Fibroblast of skin of right biceps (primary cell): ENCODE measurements at regions not wholly inside any gene's neighbourhood (a gene's known extent, or its start where the extent isn't known, plus 50 kb on each side); places are given as distances from the start of the nearest gene placed in this dataset.

Source experiments
- DNase-seq: peaks from one replicate; pipeline ENCODE4 v3.0.0-alpha.2; 2013

DNA sequence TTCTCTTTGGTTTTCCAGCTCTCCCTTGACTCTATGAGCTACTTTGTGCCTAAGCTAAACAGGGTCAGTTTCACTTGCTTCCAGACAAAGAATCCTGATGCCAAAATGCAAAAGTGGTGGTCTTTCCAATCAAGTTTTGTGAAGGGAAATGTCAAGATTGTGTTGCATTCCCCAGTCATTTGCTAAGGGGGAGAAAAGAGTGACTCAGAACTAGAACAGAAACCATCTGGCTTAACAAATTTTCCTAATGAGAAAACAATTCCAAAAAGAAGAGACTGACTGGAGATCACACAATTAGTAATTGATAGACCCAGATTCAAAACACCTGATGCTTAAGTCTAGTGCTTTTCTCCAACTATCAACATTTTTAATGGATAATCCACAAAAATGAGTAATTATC is 235.1 kb upstream of the DIO2 start:
- peak; percentile 32 for DNase-seq

DNA sequence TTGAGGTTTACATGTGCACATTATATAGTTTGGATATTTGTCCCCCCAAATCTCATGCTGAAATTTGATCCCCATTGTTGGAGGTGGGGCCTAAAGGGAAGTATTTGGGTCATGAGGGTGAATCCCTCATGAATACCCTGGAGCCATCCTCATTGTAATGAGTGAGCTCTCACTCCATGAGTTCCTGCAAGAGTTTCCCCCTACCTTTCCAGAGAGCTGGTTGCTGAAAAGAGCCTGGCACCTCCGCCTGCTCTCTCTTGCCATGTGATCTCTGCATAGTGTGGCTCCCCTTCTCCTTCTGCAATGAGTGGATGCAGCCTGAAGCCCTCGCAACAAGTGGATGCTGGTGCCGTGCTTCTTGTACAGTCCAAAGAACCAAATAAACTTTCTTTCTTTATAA is 234.3 kb upstream of the DIO2 start:
- DNase-seq, result no peak

DNA sequence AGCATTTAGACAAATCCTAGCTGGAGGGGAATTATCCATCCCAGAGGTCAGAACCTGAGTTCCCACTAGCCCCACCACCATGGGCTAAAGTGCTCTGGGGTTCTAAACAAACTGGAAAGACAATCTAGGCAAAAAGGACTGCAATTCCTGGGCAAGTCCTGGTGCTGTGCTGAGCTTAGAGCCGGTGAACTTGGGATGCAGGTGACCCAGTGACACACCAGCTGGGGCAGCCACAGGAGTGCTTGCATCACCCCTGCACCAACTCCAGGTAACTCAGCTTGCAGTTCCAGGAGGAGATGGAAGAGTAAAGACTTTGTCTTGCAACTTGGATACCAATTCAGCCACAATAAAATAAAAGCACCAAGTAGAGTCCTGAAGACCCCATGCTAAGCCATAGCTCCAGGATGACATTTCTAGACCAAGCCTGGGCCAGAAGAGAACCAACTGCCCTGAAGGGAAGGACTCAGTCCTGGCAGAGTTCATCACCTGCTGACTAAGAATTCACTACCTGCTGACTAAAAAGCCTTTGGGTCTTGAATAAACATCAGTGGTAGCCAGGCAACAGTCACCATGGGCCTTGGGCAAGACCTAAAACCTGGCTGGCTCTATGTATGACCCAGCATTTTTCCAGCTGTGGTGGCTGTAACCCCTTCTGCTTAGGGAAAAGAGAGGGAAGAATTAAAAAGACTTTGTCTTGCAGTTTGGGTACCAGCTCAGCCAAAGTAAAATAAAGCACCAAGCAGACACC is 223.4 kb upstream of the DIO2 start:
- DNase-seq, result no peak

DNA sequence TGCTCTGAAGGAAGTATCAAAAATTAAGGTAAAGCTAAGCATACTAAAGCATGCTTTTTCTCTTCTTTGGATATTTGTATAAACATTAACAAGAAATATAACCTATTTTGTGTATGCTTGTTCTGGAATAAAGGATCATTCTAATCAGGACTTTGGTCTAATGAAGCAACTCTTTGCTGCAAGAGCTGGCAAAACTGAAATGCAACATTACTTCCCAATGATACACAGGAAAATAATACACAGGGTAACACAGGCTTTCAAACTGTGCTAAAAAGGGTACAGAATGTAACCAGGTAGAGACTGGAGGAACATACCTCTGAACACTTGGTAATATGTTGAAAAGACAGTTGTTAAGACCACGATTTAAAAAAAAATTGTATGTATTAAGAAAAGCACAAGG is 222.5 kb upstream of the DIO2 start:
- DNase-seq, result no peak

DNA sequence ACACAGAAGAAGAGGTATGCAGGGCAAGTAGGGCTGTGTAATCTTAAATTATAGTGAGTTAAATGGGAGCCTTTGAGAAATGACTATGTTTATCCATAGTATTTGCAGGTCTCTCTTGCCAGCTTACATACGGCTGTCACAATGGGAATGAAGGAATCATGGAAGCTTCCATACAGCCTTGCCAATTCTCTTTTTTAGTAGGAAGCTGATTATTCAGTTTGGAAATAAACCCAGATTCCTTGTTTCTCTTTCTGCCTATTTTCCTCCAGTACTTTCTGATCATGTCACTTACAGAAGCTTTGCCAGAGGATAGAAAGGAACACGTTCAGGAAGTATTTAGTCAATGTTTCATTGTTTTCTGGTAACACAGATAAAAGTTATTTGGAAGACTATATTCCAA is 217.4 kb upstream of the DIO2 start:
- DNase-seq, result no peak

GRCh38 chr14:80428171-80428570 is 216.9 kb upstream of the DIO2 start:
- peak; percentile 60 for DNase-seq

GRCh38 chr14:80427101-80427500 is 215.8 kb upstream of the DIO2 start:
- DNase-seq, result peak; percentile 55

DNA sequence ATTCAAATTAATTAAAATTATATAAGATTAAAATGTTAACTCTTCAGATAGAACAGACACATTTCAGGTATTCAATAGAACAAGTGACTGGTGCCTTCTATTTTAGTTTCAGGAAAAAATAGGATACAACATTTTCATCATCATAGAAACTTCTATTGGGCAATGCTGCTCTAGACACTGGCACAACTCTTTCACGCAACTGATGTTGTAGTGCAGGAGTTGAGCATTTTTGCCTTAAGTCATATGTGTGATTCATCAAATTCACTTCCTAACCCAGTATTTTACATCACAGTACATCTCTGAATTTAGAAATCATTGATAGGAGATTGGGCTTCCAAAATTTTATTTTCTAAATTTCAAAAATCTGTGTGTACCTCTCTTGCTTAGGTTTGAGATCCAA is 215.4 kb upstream of the DIO2 start:
- peak; percentile 28 for DNase-seq

DNA sequence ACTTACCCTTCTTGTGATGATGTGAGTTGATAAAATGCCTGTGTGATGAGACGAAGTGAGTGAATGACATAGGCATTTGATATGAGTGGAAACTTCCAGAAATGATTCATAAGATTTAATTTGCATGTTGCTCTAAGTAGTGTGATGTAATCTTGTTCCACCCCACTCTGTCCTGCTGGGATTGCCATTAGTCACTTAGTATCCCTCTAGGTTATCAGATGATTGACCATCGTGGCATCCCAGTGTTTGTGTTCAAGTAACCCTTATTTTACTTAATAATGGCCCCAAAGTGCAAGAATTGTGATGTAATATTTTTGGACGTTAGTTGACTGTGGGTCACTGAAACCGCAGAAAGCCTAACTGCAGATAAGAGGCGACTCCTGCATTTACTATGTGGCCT is 214.4 kb upstream of the DIO2 start:
- peak; percentile 95 for DNase-seq

DNA sequence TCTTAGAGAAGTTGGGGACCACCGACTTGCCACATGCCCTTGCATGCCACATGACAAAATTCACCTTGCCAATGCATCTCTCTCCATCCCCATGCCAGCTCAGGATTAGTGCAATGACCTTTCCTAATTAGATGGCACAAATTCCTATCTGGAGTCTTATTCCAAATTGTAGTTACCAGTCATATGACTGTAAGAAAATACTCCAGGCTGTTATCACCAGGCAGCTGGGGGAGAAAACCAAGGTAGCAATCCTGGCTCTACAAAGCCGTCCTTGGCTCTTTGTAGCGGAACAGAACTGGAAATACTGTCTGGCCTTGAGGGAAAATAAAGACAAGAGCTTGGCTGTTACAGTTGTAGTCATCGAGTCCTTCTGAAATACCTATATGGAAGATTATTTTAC is 208.5 kb upstream of the DIO2 start:
- no peak for DNase-seq

- DNase-seq, result no peak
These were observed 208.0 kb upstream of the DIO2 start for GRCh38 chr14:80419345-80419744.

DNA sequence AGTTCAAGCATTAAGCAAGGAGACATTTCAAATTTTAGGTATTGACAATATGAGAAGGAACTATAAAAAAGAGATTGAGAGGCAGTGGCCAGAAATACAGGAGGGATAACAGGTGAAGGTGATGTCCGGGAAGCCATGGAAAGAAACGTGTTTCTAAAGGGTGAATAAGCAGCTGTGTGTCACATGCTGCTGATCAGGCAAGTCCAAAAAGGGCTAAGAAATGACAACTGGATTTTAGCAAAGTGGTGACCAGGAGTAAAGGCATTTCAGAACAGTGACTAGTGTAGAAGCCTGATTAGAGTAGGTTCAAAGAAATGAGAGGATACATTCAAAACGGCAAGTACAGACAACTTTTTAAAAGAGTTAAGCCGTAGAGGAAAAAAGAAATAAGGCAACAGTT is 204.3 kb upstream of the DIO2 start:
- DNase-seq, result no peak

GRCh38 chr14:80414080-80414479 is 202.8 kb upstream of the DIO2 start:
- DNase-seq, result no peak

DNA sequence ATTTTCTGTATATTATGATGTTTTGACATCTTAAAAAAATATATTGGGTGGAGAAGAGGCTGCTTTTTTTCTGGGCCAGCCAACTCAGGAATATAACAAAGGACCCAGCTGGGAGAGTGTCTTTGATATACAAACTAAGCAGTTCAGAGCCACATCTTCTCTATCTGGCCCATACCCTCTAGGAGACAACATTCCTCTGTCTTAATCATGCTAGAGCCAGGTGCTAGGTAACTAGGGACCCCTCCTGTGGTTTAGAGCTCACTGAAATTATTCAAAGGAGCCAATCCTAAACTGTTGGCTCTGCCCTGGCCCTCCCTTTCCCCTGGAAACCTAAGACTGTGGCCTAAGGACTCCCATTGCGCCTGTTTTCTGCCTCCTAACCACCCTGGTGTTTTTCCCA is 193.1 kb upstream of the DIO2 start:
- DNase-seq, result no peak

- DNase-seq, result no peak
These were observed 191.7 kb upstream of the DIO2 start for GRCh38 chr14:80403036-80403435.

GRCh38 chr14:80395031-80395430 is 183.7 kb upstream of the DIO2 start:
- no peak for DNase-seq

DNA sequence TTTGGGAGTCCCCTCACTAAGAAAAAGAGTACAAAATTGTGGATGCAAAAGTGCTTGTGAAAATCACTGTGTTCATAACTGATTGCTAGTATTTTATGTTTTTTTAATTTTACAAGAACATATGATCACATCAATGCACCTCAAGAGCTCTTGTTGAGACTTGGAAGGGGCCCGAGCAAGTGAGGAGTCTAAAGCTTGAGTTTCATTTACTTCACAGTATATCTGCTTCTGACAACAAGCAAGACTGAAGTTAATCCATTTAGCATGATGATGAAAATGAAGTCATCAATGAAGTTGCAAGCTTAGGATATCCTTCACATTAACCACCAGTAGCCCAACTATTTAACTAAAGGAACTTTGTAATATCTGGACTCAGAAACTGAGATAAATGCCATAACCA is 182.5 kb upstream of the DIO2 start:
- DNase-seq, result no peak

GRCh38 chr14:80390906-80391305 is 179.6 kb upstream of the DIO2 start:
- DNase-seq, result peak; percentile 88

- DNase-seq, result peak; percentile 96
These were observed 177.8 kb upstream of the DIO2 start for GRCh38 chr14:80388980-80389711.

DNA sequence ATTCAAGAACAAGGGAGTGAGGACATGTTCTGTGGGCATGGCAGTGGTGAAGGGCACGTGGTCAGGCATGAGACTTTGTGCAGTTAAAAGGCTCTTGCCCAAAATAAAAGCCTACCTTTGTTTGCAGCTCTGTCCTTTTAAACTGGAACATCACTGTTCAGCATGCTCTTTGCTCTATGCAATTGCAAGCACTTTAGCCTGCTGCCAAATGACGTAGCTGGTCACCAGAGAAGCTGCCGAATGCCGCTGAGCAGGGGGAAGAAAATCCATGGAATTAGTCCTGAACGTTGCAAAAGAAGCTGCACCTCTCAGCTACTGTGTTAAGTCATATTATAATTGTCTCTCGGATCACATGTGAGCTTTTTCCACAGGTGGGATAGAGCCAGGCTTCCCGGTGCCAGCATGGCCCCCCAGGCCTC is 176.3 kb upstream of the DIO2 start:
- DNase-seq, result no peak

- DNase-seq, result no peak
These were observed 174.0 kb upstream of the DIO2 start for GRCh38 chr14:80385336-80385735.

DNA sequence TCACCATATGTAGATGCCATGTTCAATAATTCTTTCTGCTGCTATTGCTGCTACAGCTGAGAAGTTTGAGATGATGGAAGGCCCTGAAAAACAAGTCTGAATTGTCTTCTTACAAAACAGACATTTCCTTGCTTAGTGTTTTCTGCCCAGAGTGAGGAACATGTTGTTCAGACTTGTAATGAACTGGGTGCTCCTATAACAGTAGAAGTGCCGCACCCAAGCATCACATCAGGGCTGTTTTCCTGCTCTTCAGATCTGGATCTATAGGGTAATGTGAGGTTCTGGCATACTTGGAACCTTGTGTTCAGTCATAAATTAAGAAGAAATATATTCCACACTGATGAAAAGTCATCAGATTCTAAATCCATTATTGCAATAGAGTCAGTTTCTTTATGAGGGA is 171.9 kb upstream of the DIO2 start:
- DNase-seq, result no peak

GRCh38 chr14:80381807-80382363 is 170.6 kb upstream of the DIO2 start:
- no peak for DNase-seq

GRCh38 chr14:80379035-80379434 is 167.7 kb upstream of the DIO2 start:
- no peak for DNase-seq
